Thyroid gland (tissue), 4 donors: ENCODE measurements at regions not wholly inside any gene's neighbourhood (a gene's known extent, or its start where the extent isn't known, plus 50 kb on each side); places are given as distances from the start of the nearest gene placed in this dataset.
"Not testable (repeated sequence)": the region's sequence is repeated elsewhere in the genome, so short reads cannot be mapped to it uniquely, and the experiment has no call there.

Experiments used
- DNase-seq, 2 donors: peaks; one replicate each; pipeline ENCODE4 v3.0.0-alpha.2; 2019
- H3K27ac ChIP-seq, 3 donors: fragments of 200-600 bp; sonication (generic); 1 replicate in 2 of 3; 2 replicates in 1 of 3; pipeline ENCODE4 v1.5.1; 2016 to 2019; ENCODE audit warnings: mild to moderate bottlenecking in 1 of 3, moderate library complexity in 1 of 3
- H3K27me3 ChIP-seq: fragments of 200-600 bp; sonication (generic); one replicate; pipeline ENCODE4 v1.5.1; 2019
- H3K36me3 ChIP-seq, 2 donors: fragments of 200-600 bp; sonication (generic); one replicate each; pipeline ENCODE4 v1.5.1; 2016 to 2019
- H3K4me1 ChIP-seq, 2 donors: fragments of 200-600 bp; sonication (generic); one replicate each; pipeline ENCODE4 v1.5.1; 2017 to 2019
- H3K4me3 ChIP-seq, 3 donors: fragments of 200-600 bp; sonication (generic); replicated peaks in 1 of 3; 1 replicate in 2 of 3; 2 replicates in 1 of 3; pipeline ENCODE4 v1.5.1; 2016; ENCODE audit warnings: mild to moderate bottlenecking in 1 of 3
- H3K9me3 ChIP-seq: fragments of 200-600 bp; sonication (generic); one replicate; pipeline ENCODE4 v1.5.1; 2017
- POLR2A ChIP-seq, 2 donors: fragments of 450-650 bp; IDR thresholded peaks; one replicate each; pipeline ENCODE4 v1.6.1; 2017; ENCODE audit warnings: antibody characterized with exemption in 2 of 2, mild to moderate bottlenecking in 2 of 2, moderate library complexity in 1 of 2
- WGBS, 2 donors: methylation state at CpG; one replicate each; pipeline ENCODE4 v1.1.5; 2017; 5-methylcytosine and 5-hydroxymethylcytosine counted together
- intact Hi-C: fragments of 100-400 bp; cut with DNase I; formaldehyde crosslinking; loops from one replicate; pipeline ENCODE4 v1.15.1; 2023
- TF ChIP-seq, protein P1 (sequence below), 6 experiments: fragments of 200-600 bp in 3 of 6; fragments of 450-650 bp in 3 of 6; sonication (generic) in 3 of 6; IDR thresholded peaks; one replicate each; pipeline ENCODE4 v1.5.1; 2016 to 2019; ENCODE audit warnings: antibody characterized with exemption in 6 of 6, mild to moderate bottlenecking in 2 of 6, inconsistent platforms in 1 of 6, moderate library complexity in 1 of 6

DNA sequence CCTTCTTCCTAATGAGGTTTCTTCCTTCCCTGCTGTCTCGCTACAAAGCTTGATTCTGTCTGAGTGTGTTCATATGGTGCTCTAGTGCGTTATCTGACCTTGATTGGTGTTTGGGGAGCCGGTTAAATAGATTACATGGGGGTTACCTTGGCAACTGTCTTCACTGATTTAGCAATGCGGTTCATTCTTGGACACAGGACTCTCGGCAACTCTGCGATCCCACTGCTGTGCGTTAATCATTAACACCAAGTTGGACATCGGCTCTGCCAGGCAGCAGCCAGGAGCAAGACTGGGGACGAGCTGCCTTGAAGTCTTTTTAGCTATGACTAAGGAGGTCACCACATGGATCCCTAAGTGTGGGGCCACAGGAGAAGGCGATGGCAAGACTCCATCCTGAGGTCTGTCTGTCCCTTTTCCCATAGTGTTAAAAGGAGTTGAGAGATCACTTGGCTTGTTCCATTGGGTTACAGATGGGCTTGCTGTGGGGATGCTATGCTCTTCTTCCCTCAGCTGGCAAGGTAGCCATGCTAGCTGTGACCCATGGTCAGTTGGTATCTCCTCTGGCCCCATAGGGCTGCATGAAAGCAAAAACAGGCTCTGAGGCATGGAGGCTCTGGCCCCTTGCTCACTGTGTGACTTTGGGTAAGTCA lies 93.4 kb upstream of the MAMLD1 start:
- Histone ChIP-seq H3K4me3 (no peak overlapping the region), H3K9me3 (no peaks in the 10 kb centered on the region), H3K27me3 (no peaks in the 10 kb centered on the region), H3K27ac (no peak overlapping the region), H3K36me3 (no peaks in the 10 kb centered on the region), H3K4me1 (no peaks in the 10 kb centered on the region)
- WGBS, 2 donors: 70 to 71% methylated on average over 6 to 7 of the region's 10 CpGs
- intact Hi-C loops: no loop called here
- DNase-seq: no peak
- TF ChIP-seq POLR2A (IDR thresholded peaks at IDR 0.05): no peak
- TF ChIP-seq, protein P1, sequence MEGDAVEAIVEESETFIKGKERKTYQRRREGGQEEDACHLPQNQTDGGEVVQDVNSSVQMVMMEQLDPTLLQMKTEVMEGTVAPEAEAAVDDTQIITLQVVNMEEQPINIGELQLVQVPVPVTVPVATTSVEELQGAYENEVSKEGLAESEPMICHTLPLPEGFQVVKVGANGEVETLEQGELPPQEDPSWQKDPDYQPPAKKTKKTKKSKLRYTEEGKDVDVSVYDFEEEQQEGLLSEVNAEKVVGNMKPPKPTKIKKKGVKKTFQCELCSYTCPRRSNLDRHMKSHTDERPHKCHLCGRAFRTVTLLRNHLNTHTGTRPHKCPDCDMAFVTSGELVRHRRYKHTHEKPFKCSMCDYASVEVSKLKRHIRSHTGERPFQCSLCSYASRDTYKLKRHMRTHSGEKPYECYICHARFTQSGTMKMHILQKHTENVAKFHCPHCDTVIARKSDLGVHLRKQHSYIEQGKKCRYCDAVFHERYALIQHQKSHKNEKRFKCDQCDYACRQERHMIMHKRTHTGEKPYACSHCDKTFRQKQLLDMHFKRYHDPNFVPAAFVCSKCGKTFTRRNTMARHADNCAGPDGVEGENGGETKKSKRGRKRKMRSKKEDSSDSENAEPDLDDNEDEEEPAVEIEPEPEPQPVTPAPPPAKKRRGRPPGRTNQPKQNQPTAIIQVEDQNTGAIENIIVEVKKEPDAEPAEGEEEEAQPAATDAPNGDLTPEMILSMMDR (IDR thresholded peaks at IDR 0.05): no peak

DNA sequence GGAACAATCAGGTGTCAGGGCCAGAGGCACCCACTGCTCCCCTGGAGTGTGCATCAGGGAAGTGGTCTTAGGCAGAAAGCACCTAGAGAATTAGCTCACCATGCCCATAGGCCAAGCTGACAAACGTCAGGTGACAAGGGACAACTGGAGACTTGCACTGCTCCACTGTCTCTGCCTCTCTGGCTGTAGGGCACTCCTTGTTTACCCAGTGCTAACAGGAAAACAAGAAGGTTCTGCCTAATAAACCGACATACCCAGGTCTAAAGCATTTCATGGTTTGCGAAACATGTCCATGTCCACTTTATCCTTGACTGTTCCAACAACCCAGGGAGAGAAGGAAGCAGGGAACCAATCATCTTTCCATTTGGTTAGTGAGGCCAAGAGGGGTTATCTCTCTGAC lies 92.5 kb upstream of the MAMLD1 start:
- TF ChIP-seq, protein P1 (IDR thresholded peaks at IDR 0.05): no peak
- no peak for TF ChIP-seq POLR2A (IDR thresholded peaks at IDR 0.05)
- Histone ChIP-seq H3K4me3 (no peak overlapping the region), H3K4me1 (no peaks in the 10 kb centered on the region), H3K36me3 (no peaks in the 10 kb centered on the region), H3K27ac (no peak overlapping the region), H3K27me3 (no peaks in the 10 kb centered on the region), H3K9me3 (no peaks in the 10 kb centered on the region)
- DNase-seq: no peak
- intact Hi-C loops: no loop called here
- WGBS, 2 donors: 70 to 100% methylated on average over 1 to 3 of the region's 3 CpGs

DNA sequence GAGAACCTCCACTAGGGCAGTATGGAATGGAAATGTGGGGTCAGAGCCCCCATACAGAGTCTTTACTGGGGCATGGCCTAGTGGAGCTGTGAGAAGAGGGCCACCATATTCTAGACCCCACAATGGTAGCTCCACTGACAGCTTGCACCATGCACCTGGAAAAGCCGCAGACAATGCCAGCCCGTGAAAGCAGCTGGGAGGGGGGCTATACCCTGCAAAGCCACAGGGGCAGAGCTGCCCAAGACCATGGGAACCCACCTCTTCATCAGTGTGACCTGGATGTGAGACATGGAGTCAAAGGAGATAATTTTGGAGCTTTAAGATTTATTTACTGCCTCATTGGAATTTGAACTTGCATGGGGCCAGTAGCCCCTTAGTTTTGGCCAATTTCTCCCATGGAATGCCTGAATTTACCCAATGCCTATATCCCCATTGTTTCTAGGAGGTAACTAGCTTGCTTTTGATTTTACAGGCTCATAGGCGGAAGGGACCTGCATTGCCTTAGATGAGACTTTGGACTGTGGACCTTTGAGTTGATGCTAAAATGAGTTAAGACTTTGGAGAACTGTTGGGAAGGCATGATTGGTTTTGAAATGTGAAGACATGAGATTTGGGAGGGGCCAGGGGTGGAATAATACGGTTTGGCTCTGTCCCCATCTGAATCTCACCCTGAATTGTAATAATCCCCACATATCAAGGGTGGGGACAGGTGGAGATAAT lies 89.4 kb upstream of the MAMLD1 start:
- H3K9me3 ChIP-seq, H3K27me3 ChIP-seq, DNase-seq, H3K36me3 ChIP-seq, H3K27ac ChIP-seq, H3K4me1 ChIP-seq, H3K4me3 ChIP-seq, intact Hi-C loops: not testable (repeated sequence)
- 87% methylated on average over 3 to 4 of the region's 4 CpGs for WGBS, 2 donors

DNA sequence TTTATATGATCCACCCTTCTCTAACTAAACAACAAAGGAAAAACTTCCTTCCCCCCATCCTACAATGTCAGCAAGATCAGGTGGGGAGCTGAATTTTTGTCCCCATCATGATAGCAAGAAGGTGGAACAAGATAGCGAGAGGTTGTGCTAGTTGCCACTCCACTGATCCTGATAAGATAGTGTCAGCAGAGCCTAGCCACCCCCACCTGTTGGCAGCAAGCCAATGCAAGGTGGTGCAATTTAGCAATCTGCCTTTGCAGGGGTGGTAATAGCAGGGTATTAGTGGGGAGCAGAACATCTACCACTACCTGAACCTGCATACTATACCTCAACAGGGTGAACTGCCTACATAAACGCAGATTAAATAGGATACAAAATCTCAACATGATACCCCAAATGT lies 80.2 kb upstream of the MAMLD1 start:
- no peak for DNase-seq
- 72 to 73% methylated on average over 2 of the region's 2 CpGs for whole genome bisulfite sequencing, 2 donors
- H3K27ac ChIP-seq: no peak overlapping the region
- H3K36me3 ChIP-seq: no peaks in the 10 kb centered on the region
- no peak for TF ChIP-seq POLR2A (IDR thresholded peaks at IDR 0.05)
- TF ChIP-seq, protein P1 (IDR thresholded peaks at IDR 0.05): no peak
- peaks cover 3% of the 10 kb centered on the region for H3K27me3 ChIP-seq
- no peaks in the 10 kb centered on the region for H3K9me3 ChIP-seq
- H3K4me1 ChIP-seq: no peaks in the 10 kb centered on the region
- intact Hi-C loops: no loop called here
- no peak overlapping the region for H3K4me3 ChIP-seq

DNA sequence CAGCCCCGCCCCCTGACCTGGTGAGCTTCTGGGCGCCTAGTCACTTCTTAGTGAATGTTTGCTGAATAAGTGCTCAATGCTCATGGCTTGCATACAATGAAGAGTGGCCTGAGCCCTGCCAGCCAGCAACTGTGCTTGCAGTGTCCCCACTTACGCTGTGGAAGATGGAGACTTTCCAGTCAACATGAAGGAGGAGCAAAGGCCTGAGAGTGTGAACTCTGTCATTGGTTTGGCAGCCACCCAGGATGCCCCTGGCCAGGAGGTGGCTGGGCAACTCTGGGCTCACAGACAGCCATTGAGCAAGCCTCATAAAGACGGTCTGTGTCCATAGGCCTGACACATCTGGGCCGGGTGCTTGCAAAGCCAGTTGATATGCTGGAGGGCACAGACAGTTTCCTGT lies 72.1 kb upstream of the MAMLD1 start:
- WGBS, 2 donors: 87 to 100% methylated on average over 3 of the region's 5 CpGs
- no peak for DNase-seq
- Histone ChIP-seq H3K9me3 (no peaks in the 10 kb centered on the region), H3K36me3 (no peaks in the 10 kb centered on the region), H3K27ac (no peak overlapping the region), H3K4me1 (no peaks in the 10 kb centered on the region), H3K4me3 (no peak overlapping the region), H3K27me3 (peaks cover 3% of the 10 kb centered on the region)
- no peak for TF ChIP-seq POLR2A (IDR thresholded peaks at IDR 0.05)
- TF ChIP-seq, protein P1 (IDR thresholded peaks at IDR 0.05): no peak
- intact Hi-C loops: no loop called here
